Suppressor macrophage treated with lipopolysaccharide for 1 hour (primary cell): ENCODE measurements at regions not wholly inside any gene's neighbourhood (a gene's known extent, or its start where the extent isn't known, plus 50 kb on each side); places are given as distances from the start of the nearest gene placed in this dataset.

Experiments
- DNase-seq, 3 donors: peaks; one replicate each; pipeline ENCODE4 v3.0.0-alpha.2; 2020 to 2022

GRCh38 chr15:52862677-52863076 lies 72.5 kb upstream of the ONECUT1 start:
- no peak for DNase-seq

DNA sequence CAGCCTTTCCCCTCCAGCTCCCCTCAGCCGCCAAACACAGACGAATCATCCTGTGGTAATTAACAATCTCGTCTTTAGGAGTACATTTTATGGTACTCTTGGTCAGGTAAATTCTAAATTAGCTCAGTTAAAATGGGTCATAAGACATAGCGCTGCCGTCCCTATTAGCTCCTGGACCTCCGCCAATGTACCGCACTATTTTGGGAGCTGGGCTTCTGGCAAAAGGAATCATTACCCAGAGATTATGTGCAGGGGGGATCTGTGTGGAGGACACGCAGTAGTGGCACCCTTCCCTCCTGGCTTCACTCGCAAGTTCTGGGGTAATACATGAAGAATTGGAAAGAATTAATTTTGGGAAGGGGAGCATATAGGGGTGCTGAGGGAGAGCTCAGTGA lies 68.6 kb upstream of the ONECUT1 start:
- DNase-seq = no peak

GRCh38 chr15:52857937-52858781 lies 68.0 kb upstream of the ONECUT1 start:
- no peak for DNase-seq

- DNase-seq = no peak
Observed at GRCh38 chr15:52857471-52857870, 67.3 kb upstream of the ONECUT1 start.

DNA sequence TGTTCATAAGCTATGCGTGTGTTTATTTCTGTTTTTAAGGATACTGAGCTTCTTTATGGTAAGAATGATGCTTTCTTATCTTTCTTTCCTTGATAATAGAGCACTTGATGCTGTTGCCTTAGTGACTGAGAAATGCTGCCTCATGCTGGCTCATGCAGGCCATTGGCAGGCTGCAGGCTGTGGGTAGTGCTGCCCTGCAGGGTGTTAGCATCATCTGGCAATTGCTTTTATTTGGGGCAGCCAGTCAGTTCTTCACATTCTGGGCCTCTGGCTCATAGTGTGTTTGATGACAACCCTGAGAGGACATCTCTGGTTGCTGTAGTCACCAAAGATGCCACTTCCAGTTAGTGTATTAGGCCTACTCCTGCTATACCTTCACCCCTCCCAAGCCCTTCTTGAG lies 66.2 kb upstream of the ONECUT1 start:
- no peak for DNase-seq

DNA sequence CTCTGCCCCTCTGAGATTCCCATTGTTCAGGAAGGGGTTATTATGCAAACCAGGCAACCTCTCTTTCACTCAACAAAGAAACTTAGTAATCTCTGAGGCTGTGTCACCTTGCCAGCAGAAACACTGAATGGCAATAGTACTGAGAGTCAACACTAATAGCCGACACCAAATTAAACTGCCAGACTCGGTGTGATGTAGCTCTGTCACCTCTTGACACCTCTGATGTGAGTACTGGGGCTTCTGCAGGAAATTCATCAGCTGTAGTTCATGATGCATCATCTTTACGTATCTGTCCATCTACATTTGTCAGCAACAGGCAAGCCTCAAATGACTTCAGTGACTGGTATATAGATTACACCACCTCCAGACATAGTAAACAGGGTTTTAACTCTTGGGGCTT lies 65.0 kb upstream of the ONECUT1 start:
- no peak for DNase-seq

- no peak for DNase-seq
Observed at GRCh38 chr15:52844823-52845222, 54.7 kb upstream of the ONECUT1 start.
